ACC112 (cell line): ENCODE measurements at regions not wholly inside any gene's neighbourhood (a gene's known extent, or its start where the extent isn't known, plus 50 kb on each side); places are given as distances from the start of the nearest gene placed in this dataset.
"Not testable (repeated sequence)": the region's sequence is repeated elsewhere in the genome, so short reads cannot be mapped to it uniquely, and the experiment has no call there.

ENCODE experiments used
- H2AFZ ChIP-seq: fragments of 200-600 bp; sonication (generic); one replicate; pipeline ENCODE4 v1.6.0; 2017; ENCODE audit warnings: antibody characterized with exemption, low read length; ENCODE audit not compliant: unreplicated experiment
- H3K27ac ChIP-seq: fragments of 200-600 bp; sonication (generic); 2 replicates; pipeline ENCODE4 v1.5.1; 2014; ENCODE audit warnings: low read depth, mild to moderate bottlenecking, antibody characterized with exemption, low read length, moderate library complexity
- H3K27me3 ChIP-seq: fragments of 200-600 bp; sonication (generic); 2 replicates; pipeline ENCODE4 v1.6.1; 2014; ENCODE audit warnings: mild to moderate bottlenecking, antibody characterized with exemption, low read length, moderate library complexity, mixed read lengths; ENCODE audit not compliant: insufficient read depth
- H3K36me3 ChIP-seq: fragments of 200-600 bp; sonication (generic); 2 replicates; pipeline ENCODE4 v1.6.1; 2016; ENCODE audit warnings: mild to moderate bottlenecking, antibody characterized with exemption, low read length, moderate library complexity, mixed read lengths; ENCODE audit not compliant: insufficient read depth
- H3K4me1 ChIP-seq: fragments of 200-600 bp; sonication (generic); one replicate; pipeline ENCODE4 v1.6.1; 2016; ENCODE audit warnings: low read length, mixed read lengths; ENCODE audit not compliant: insufficient read depth, unreplicated experiment, control insufficient read depth
- H3K4me3 ChIP-seq: fragments of 200-600 bp; sonication (generic); 2 replicates; pipeline ENCODE4 v1.5.1; 2014; ENCODE audit warnings: mild to moderate bottlenecking, low read depth, low read length
- H3K79me2 ChIP-seq: fragments of 200-600 bp; sonication (generic); one replicate; pipeline ENCODE4 v1.6.0; 2016; ENCODE audit warnings: low read length; ENCODE audit not compliant: control insufficient read depth, unreplicated experiment, insufficient read depth

DNA sequence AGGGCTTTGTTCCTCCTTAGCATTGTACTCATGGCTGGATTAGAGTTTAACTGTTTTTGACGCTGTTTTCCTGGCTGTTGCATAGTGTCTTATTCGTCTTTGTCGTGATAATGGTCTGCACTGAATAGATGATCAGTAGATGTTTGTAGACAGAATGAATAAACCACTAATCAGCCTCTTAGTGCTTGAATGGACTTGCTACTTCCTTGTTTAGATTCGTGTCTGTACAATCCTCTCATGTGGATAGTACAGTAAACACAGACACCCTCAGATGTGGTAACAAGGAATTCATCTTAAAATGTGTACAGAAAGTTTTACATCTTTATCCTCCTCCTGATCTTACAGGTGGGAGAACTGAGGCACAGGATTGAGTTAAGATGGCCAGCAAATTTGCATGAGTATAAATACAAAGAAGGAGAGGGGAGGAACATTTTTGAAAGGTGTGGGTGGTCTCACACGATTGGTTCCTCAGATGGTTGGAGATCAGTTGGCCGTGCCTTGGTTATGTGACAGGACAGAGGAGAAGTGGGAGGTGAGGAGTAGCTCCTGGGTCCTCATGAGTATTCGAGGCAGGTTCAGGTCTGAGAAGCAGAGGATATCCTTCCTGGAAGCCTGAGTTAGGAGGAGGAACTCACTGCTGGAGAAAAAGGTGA is 196.0 kb downstream of the KLRB1 start:
- not testable (repeated sequence) for H3K27ac ChIP-seq, H2AFZ ChIP-seq, H3K4me3 ChIP-seq, H3K79me2 ChIP-seq, H3K4me1 ChIP-seq, H3K36me3 ChIP-seq, H3K27me3 ChIP-seq

DNA sequence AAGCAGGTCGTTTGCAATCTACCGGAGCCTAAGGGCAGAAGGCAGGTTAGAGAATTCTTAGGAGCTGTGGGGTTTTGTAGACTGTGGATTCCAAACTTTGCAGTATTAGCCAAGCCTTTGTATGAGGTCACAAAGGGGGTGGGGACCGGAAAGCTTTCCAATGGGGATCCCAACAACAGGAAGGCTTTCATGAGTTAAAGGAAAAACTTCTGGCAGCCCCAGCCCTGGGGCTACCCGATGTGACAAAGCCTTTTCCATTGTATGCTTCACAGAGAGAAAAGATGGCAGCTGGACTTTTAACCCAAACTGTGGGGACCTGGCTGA is 199.2 kb upstream of the PZP start:
- not testable (repeated sequence) for H2AFZ ChIP-seq, H3K4me3 ChIP-seq, H3K79me2 ChIP-seq, H3K27ac ChIP-seq, H3K27me3 ChIP-seq, H3K36me3 ChIP-seq, H3K4me1 ChIP-seq

DNA sequence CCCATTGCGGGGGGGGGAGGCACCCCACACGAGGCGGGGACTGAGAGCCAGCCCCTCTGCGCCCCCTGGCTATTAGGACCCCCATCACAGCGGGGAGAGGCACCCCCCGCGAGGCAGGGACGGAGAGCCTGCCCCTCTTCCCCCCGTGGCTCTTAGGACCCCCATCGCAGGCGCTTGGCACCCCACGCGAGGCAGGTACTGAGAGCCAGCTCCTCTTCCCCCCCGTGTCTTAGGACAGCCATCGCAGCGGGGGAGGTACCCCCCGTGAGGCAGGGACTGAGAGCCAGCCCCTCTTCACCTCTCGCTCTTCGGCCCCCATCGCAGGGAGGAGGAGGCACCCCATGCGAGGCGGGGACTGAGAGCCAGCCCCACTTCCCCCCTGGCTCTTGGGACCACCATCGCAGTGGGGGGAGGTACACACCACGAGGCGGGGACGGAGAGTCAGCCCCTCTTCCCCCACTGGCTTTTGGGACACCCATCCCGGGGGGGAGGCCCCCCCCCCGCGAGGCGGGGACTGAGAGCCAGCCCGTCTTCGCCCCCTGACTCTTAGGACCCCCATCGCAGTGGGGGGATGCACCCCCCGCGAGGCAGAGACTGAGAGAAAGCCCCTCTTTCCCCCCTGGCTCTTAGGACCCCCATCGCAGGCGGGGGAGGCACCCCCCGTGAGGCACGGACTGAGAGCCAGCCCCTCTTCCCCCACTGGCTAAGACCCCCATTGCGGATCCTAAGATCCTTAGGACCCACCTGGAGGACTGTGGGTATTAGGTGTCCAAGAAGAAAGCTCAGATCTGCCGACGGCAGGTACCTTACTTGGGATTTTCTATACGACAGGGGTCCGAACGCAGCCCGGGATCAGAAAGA is 198.6 kb upstream of the PZP start:
- Histone ChIP-seq H3K4me3 (no peak overlapping the region), H2AFZ (no peak overlapping the region), H3K4me1 (no peaks in the 10 kb centered on the region), H3K79me2 (no peaks in the 10 kb centered on the region), H3K27ac (no peak overlapping the region), H3K36me3 (no peaks in the 10 kb centered on the region), H3K27me3 (no peaks in the 10 kb centered on the region)

DNA sequence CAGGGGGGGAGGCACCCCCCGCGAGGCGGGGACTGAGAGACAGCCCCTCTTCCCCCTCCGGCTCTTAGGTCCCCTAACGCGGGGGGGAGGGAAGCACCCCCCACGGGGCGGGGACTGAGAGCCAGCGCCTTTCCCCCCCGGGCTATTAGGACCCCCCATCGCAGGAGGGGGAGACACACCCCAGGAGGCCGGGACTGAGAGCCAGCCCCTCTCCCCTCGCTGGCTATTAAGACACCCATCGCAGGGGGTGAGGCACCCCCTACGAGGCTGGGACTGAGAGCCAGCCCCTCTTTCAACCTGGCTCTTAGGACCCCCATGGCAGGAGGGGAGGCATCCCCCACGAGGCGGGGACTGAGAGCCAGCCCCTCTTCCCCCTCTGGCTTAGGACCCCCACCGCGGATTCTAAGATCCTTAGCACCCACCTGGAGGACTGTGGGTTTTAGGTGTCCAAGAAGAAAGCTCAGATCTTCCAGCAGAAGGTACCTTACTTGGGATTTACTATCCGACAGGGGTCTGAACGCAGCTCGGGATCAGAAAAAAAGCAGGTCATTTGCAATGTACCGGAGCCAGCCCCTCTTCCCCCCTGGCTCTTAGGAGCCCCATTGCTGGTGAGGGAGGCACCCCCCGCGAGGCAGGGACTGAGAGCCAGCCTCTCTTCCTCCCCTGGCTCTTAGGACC is 197.8 kb upstream of the PZP start:
- no peak overlapping the region for H2AFZ ChIP-seq
- no peak overlapping the region for H3K27ac ChIP-seq
- H3K36me3 ChIP-seq: no peaks in the 10 kb centered on the region
- no peak overlapping the region for H3K4me3 ChIP-seq
- H3K79me2 ChIP-seq: no peaks in the 10 kb centered on the region
- H3K27me3 ChIP-seq: no peaks in the 10 kb centered on the region
- no peaks in the 10 kb centered on the region for H3K4me1 ChIP-seq

DNA sequence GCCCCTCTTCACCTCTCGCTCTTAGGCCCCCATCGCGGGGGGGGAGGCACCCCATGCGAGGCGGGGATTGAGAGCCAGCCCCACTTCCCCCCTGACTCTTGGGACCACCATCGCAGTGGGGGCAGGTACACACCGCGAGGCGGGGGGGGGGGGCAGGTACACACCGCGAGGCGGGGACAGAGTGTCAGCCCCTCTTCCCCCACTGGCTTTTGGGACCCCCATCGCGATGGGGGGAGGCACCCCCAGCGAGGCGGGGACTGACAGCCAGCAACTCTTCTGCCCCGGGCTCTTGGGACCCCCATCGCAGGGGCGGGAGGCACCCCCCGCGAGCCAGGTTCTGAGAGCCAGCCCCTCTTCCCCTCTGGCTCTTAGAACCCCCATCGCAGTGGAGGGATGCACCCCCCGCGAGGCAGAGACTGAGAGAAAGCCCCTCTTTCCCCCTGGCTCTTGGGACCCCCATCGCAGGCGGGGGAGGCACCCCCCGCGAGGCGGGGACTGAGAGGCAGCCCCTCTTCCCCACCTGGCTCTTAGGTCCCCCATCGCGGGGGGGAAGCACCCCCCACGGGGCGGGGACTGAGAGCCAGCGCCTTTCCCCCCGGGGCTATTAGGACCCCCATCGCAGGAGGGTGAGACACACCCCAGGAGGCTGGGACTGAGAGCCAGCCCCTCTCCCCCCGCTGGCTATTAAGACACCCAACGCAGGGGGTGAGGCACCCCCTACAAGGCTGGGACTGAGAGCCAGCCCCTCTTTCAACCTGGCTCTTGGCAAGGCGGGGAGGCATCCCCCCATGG is 196.5 kb upstream of the PZP start:
- H2AFZ ChIP-seq: no peak overlapping the region
- H3K4me3 ChIP-seq: no peak overlapping the region
- H3K79me2 ChIP-seq: no peaks in the 10 kb centered on the region
- H3K36me3 ChIP-seq: no peaks in the 10 kb centered on the region
- no peaks in the 10 kb centered on the region for H3K27me3 ChIP-seq
- H3K4me1 ChIP-seq: no peaks in the 10 kb centered on the region
- H3K27ac ChIP-seq: no peak overlapping the region

DNA sequence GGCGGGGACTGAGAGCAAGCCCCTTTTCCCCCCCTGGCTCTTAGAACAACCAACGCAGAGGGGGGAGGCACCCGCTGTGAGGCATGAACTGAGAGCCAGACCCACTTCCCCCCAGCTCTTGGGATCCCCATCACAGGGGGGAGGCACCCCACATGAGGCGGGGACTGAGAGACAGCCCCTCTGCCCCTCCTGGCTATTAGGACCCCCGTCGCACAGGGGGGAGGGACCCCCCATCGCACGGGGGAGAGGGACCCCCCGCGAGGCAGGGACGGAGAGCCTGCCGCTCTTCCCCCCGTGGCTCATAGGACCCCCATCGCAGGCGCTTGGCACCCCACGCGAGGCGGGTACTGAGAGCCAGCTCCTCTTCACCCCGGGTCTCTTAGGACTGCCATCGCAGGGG is 195.8 kb upstream of the PZP start:
- H3K27ac ChIP-seq: no peak overlapping the region
- H2AFZ ChIP-seq: no peak overlapping the region
- H3K36me3 ChIP-seq: no peaks in the 10 kb centered on the region
- no peaks in the 10 kb centered on the region for H3K27me3 ChIP-seq
- H3K79me2 ChIP-seq: no peaks in the 10 kb centered on the region
- H3K4me3 ChIP-seq: no peak overlapping the region
- H3K4me1 ChIP-seq: no peaks in the 10 kb centered on the region

DNA sequence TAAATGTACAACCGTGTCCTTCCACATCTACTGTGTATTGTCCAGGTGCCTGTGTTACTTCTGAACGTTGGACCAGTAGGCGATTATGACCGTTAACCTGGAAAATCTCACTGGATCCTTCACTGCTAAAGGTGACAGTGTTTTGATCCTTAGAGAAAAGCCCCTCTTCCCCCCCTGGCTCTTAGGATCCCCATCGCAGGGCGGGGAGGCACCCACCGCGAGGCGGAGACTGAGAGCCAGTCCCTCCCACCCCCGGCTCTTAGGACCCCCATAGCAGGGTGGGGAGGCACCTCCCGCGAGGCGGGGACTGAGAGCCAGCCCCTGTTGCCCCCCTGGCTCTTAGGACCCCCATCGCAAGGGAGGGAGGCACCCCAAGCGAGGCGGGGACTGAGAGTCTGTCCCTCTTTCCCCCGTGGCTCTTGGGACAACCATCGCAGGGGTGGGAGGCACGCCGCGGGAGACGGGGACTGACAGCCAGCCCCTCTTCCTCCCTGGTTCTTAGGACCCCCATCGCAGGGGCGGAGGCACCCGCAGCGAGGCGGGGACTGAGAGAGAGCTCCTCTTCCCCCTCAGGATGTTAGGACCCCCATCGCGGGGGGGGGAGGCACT is 194.3 kb upstream of the PZP start:
- not testable (repeated sequence) for H3K36me3 ChIP-seq, H3K27ac ChIP-seq, H3K4me3 ChIP-seq, H3K4me1 ChIP-seq, H3K79me2 ChIP-seq, H2AFZ ChIP-seq, H3K27me3 ChIP-seq

DNA sequence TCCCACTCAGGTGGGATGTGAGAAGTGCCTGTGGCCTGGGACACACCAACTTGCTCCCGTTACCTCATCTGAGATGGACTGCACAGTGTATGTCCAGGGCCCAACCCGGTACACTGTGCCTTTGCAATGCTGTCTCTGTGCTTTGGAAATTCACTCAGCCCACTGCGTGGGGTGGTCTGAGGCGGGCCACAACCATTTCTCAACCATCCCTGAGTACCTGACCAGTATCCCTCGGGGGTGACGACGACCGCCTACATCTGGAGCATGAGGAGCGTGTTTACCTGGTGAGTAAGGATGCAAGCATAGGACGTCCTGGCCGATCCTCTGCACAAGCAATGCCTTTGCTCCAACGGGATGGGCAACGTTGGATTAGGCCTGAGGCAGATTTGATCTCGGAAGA is 188.2 kb upstream of the PZP start:
- H3K4me1 ChIP-seq, H3K4me3 ChIP-seq, H3K79me2 ChIP-seq, H3K36me3 ChIP-seq, H2AFZ ChIP-seq, H3K27ac ChIP-seq: not testable (repeated sequence)
- H3K27me3 ChIP-seq: peaks cover 22% of the 10 kb centered on the region

DNA sequence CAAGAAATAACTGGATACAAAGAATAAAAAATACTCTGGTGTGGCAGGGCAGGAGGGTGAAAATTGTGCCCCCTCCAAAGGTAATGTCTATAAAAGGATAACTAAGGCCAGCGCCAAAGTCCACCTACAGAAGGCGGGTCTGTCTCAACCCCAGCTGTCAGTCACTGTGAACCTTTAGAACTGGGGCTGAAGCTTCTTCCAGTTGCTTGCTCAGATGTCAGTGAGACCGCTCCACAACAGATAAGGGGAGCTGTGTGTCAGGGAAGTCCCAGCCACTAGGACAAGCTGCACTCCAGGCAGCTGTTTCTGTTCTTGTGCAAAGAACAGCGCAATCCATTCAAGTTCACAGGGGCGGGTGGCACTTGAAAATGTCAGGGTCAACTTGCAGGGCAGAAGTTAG is 187.0 kb upstream of the PZP start:
- H3K27me3 ChIP-seq: peaks cover 27% of the 10 kb centered on the region
- not testable (repeated sequence) for H3K27ac ChIP-seq

DNA sequence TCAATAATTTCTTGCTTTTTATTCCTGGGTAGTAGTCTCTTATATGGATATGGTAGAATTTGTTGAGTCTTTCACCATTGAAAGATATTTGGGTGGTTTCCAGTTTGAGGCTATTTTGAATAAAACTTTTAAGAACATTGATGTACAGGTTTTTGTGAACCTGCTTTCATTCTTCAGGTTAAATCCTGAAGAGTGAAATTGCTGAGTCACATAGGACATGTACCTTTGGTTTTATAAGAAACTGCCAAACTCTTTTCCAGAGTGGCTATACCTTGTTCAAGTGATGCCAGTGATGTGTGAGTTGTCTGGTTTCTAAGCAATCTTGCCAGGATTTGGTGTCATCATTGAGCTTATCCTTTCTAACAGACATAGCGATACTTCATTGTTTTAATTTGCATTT is 184.6 kb upstream of the PZP start:
- Histone ChIP-seq H3K27me3 (peaks cover 41% of the 10 kb centered on the region), H2AFZ (no peak overlapping the region), H3K27ac (no peak overlapping the region), H3K4me3 (no peak overlapping the region), H3K79me2 (no peaks in the 10 kb centered on the region), H3K4me1 (no peaks in the 10 kb centered on the region), H3K36me3 (no peaks in the 10 kb centered on the region)

More for the DNA sequence above, 187.0 kb upstream of the PZP start:
- H3K79me2 ChIP-seq, H3K4me3 ChIP-seq, H2AFZ ChIP-seq, H3K36me3 ChIP-seq, H3K4me1 ChIP-seq: not testable (repeated sequence)
